H1 (cell line): ENCODE measurements at regions not wholly inside any gene's neighbourhood (a gene's known extent, or its start where the extent isn't known, plus 50 kb on each side); places are given as distances from the start of the nearest gene placed in this dataset.

ENCODE experiments used
- ATF3 ChIP-seq: IDR thresholded peaks from 2 replicates; pipeline ENCODE4 v1.6.1; 2011; ENCODE audit warnings: low read depth, mild to moderate bottlenecking, low read length; ENCODE audit not compliant: insufficient read depth
- BACH1 ChIP-seq: IDR thresholded peaks from 2 replicates; pipeline ENCODE4 v1.6.1; 2012; ENCODE audit warnings: low read length, improper control_type of control experiment
- BCL11A ChIP-seq, 2 experiments: IDR thresholded peaks; one replicate each; pipeline ENCODE4 v1.6.1; 2011; ENCODE audit warnings: low read depth in 2 of 2, low read length in 2 of 2, mild to moderate bottlenecking in 2 of 2
- KDM1A ChIP-seq: fragments of 200-600, 300-600 bp; sonication (generic); IDR thresholded peaks from 2 replicates; pipeline ENCODE4 v1.7.1; 2016; ENCODE audit warnings: mild to moderate bottlenecking, low read length, borderline replicate concordance
- RAD21 ChIP-seq, 2 experiments: IDR thresholded peaks in 1 of 2; conservative IDR thresholded peaks in 1 of 2; 2 replicates each; pipeline ENCODE4 v1.6.1; 2011; ENCODE audit warnings: low read depth in 2 of 2, low read length in 2 of 2, improper control_type of control experiment in 1 of 2, inconsistent platforms in 1 of 2, mild to moderate bottlenecking in 1 of 2, moderate library complexity in 1 of 2
- RNF2 ChIP-seq: fragments of 200-900, 300-1000 bp; sonication (generic); IDR thresholded peaks from 2 replicates; pipeline ENCODE4 v1.7.1; 2016; ENCODE audit warnings: borderline replicate concordance, low read depth, mild to moderate bottlenecking, antibody characterized with exemption, low read length; ENCODE audit not compliant: poor library complexity, severe bottlenecking; ENCODE audit errors: missing control alignments
- SRF ChIP-seq: IDR thresholded peaks from 2 replicates; pipeline ENCODE4 v1.6.1; 2011; ENCODE audit warnings: mild to moderate bottlenecking, low read depth, low read length, moderate library complexity

GRCh38 chr5:166236327-166236726 is 2055.1 kb upstream of the WWC1 start (continued):
- TF ChIP-seq RNF2, result no peak
- TF ChIP-seq KDM1A, result no peak
- no peak for TF ChIP-seq RAD21 (IDR thresholded peaks at IDR 0.05 in 1 of 2, conservative IDR thresholded peaks at IDR 0.05 in 1 of 2; ENCODE audit: low read depth in 2 of 2, low read length in 2 of 2)
- no peak for TF ChIP-seq BACH1
- no peak for TF ChIP-seq ATF3
- TF ChIP-seq BCL11A (IDR thresholded peaks at IDR 0.05; ENCODE audit: low read depth in 2 of 2, low read length in 2 of 2), result no peak
- no peak for TF ChIP-seq SRF
